NCI-H2227 (cell line): ENCODE measurements at regions not wholly inside any gene's neighbourhood (a gene's known extent, or its start where the extent isn't known, plus 50 kb on each side); places are given as distances from the start of the nearest gene placed in this dataset.
"Not testable (repeated sequence)": the region's sequence is repeated elsewhere in the genome, so short reads cannot be mapped to it uniquely, and the experiment has no call there.

Experiments used
- DNase-seq: peaks from one replicate; lab custom pipeline; 2025; ENCODE audit not compliant: unreplicated experiment; lab: John Stamatoyannopoulos, UW

- no peak for DNase-seq
These were observed 370.3 kb downstream of the BCL11B start for GRCh38 chr14:98901511-98902205.

- DNase-seq = no peak
These were observed 368.6 kb downstream of the BCL11B start for GRCh38 chr14:98903371-98903770.

GRCh38 chr14:98904677-98905076 is 367.3 kb downstream of the BCL11B start:
- no peak for DNase-seq

- DNase-seq = no peak
These were observed 365.6 kb downstream of the BCL11B start for GRCh38 chr14:98906123-98906995.

- DNase-seq = no peak
These were observed 364.7 kb downstream of the BCL11B start for GRCh38 chr14:98907271-98907670.

- DNase-seq = no peak
These were observed 363.9 kb downstream of the BCL11B start for GRCh38 chr14:98908050-98908449.

- no peak for DNase-seq
These were observed 362.6 kb downstream of the BCL11B start for GRCh38 chr14:98909251-98909944.

GRCh38 chr14:98910061-98910460 is 361.9 kb downstream of the BCL11B start:
- DNase-seq = no peak

- no peak for DNase-seq
These were observed 359.3 kb downstream of the BCL11B start for GRCh38 chr14:98912655-98913054.

- no peak for DNase-seq
These were observed 357.9 kb downstream of the BCL11B start for GRCh38 chr14:98913967-98914650.

GRCh38 chr14:98914942-98915341 is 357.1 kb downstream of the BCL11B start:
- no peak for DNase-seq

- no peak for DNase-seq
These were observed 356.4 kb downstream of the BCL11B start for GRCh38 chr14:98915625-98916024.

GRCh38 chr14:98916036-98916435 is 356.0 kb downstream of the BCL11B start:
- DNase-seq = no peak

- DNase-seq = no peak
These were observed 355.5 kb downstream of the BCL11B start for GRCh38 chr14:98916476-98916875.

GRCh38 chr14:98919434-98919833 is 352.6 kb downstream of the BCL11B start:
- no peak for DNase-seq

- not testable (repeated sequence) for DNase-seq
These were observed 350.7 kb downstream of the BCL11B start for GRCh38 chr14:98921306-98921705.

GRCh38 chr14:98923596-98923995 is 348.4 kb downstream of the BCL11B start:
- DNase-seq = no peak

- DNase-seq = no peak
These were observed 348.0 kb downstream of the BCL11B start for GRCh38 chr14:98924046-98924445.

GRCh38 chr14:98925354-98926040 is 346.5 kb downstream of the BCL11B start:
- DNase-seq = no peak

GRCh38 chr14:98926146-98926545 is 345.9 kb downstream of the BCL11B start:
- no peak for DNase-seq

GRCh38 chr14:98926801-98927200 is 345.2 kb downstream of the BCL11B start:
- DNase-seq = no peak
